ENCODE measurements at regions not wholly inside any gene's neighbourhood (a gene's known extent, or its start where the extent isn't known, plus 50 kb on each side); places are given as distances from the start of the nearest gene placed in this dataset.
"Not testable (repeated sequence)": the region's sequence is repeated elsewhere in the genome, so short reads cannot be mapped to it uniquely, and the experiment has no call there.

GRCh38 chrX:121337816-121338215, 290.4 kb downstream of the GLUD2 start:
- peak in 1 of 8 experiments; percentile 52 for ATAC-seq (replicated peaks in 6 of 8)
- Histone ChIP-seq H3K4me3 (no peak overlapping the region), H3K27ac (no peak overlapping the region), H3K4me1 (replicated peaks in 1 of 2) (no peaks in the 10 kb centered on the region)
- in situ Hi-C loops (cut with MboI; ENCODE audit: low pct_unique_long_range_greater_than_20kb in 2 of 9, low sequenced_read_pairs in 9 of 9, unreplicated experiment in 9 of 9) = no loop called here
- WGBS, 10 experiments = 0 to 94% (median 50%) methylated on average over 1 to 2 of the region's 2 CpGs; no CpG with 5 or more reads in 4 of the 10 experiments

DNA sequence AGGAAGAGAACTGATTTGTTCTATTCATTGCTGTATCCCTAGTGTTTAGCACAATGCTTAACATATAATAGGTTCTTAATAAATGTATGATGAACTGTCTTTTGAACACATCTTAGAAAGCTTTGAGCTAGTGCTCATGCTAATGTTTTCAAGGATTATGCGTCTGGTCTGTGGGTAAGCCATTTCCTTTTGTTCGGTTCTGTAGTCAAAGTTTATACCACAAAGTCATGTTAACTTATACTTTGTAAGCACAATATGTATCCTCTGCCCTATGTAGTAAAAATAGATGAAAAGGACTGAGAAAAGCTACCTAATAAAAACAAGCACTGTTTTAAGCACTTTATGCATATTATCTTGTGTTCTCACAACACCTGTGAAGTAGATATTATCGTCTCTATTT, 301.9 kb downstream of the GLUD2 start:
- ATAC-seq (replicated peaks in 6 of 8) = no peak
- in situ Hi-C loops (cut with MboI; ENCODE audit: low pct_unique_long_range_greater_than_20kb in 2 of 9, low sequenced_read_pairs in 9 of 9, unreplicated experiment in 9 of 9) = no loop called here
- Histone ChIP-seq H3K27ac (no peak overlapping the region), H3K4me1 (replicated peaks in 1 of 2) (no peaks in the 10 kb centered on the region), H3K4me3 (no peak overlapping the region)
- 0 to 100% (median 55%) methylated on average over 1 to 3 of the region's 3 CpGs; no CpG with 5 or more reads in 5 of the 10 experiments for WGBS, 10 experiments

DNA sequence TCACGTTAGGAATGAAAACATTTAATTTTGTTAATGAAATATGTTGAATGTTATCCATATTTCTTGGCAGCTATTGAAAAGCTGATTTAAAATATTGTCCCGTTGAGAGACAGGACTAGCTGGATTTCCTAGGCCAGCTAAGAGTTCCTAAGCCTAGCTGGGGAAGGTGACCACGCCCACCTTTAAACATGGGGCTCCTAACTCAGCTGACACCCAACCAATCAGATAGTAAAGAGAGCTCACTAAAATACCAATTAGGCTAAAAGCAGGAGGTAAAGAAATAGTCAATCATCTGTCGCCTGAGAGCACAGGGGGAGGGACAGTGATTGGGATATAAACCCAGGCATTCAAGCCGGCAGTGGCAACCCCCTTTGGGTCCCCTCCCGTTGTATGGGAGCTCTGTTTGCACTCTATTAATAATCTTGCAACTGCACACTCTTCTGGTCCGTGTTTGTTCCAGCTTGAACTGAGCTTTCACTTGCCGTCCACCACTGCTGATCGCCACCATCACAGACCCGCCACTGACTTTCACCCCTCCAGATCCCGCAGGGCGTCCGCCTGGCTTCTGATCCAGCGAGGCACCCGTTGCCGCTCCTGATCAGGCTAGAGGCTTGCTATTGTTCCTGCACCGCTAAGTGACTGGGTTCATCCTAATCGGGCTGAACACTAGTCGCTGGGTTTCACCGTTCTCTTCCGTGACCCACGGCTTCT, 308.9 kb downstream of the GLUD2 start:
- no peak overlapping the region for H3K4me3 ChIP-seq
- in situ Hi-C loops (cut with MboI; ENCODE audit: low pct_unique_long_range_greater_than_20kb in 2 of 9, low sequenced_read_pairs in 9 of 9, unreplicated experiment in 9 of 9) = no loop called here
- WGBS, 10 experiments = 0 to 100% (median 44%) methylated on average over 1 to 5 of the region's 22 CpGs; no CpG with 5 or more reads in 3 of the 10 experiments
- no peaks in the 10 kb centered on the region for H3K4me1 ChIP-seq (replicated peaks in 1 of 2)
- ATAC-seq (replicated peaks in 6 of 8) = no peak
- no peak overlapping the region for H3K27ac ChIP-seq

- WGBS, 10 experiments = 0 to 100% (median 66%) methylated on average over 1 to 4 of the region's 6 CpGs; no CpG with 5 or more reads in 7 of the 10 experiments
- ATAC-seq (replicated peaks in 6 of 8) = no peak
- Histone ChIP-seq H3K27ac (no peak overlapping the region), H3K4me3 (no peak overlapping the region), H3K4me1 (replicated peaks in 1 of 2) (no peaks in the 10 kb centered on the region)
- in situ Hi-C loops (cut with MboI; ENCODE audit: low pct_unique_long_range_greater_than_20kb in 2 of 9, low sequenced_read_pairs in 9 of 9, unreplicated experiment in 9 of 9) = no loop called here
These were observed 309.4 kb downstream of the GLUD2 start for GRCh38 chrX:121356850-121357171.

DNA sequence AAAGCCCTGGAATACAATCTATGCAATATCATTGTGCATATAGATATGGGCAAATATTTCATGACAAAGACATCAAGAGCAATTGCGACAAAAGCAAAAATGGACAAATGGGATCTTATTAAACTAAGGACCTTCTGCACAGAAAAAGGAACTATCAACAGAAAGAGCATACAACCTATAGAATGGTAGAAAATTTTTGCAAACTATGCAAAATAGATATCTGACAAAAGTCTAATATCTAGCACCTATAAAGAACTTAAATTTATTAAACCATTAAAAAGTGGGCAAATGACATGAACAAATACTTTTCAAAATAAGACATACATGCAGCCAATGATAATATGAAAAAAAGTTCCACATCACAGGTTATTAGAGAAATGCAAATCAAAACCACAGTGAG, 312.9 kb downstream of the GLUD2 start:
- ATAC-seq (replicated peaks in 6 of 8) = no peak
- H3K27ac ChIP-seq = no peak overlapping the region
- no peak overlapping the region for H3K4me3 ChIP-seq
- 80 to 100% (median 100%) methylated on average over 1 of the region's 1 CpG; no CpG with 5 or more reads in 5 of the 10 experiments for WGBS, 10 experiments
- H3K4me1 ChIP-seq (replicated peaks in 1 of 2) = no peaks in the 10 kb centered on the region
- in situ Hi-C loops (cut with MboI; ENCODE audit: low pct_unique_long_range_greater_than_20kb in 2 of 9, low sequenced_read_pairs in 9 of 9, unreplicated experiment in 9 of 9) = no loop called here

DNA sequence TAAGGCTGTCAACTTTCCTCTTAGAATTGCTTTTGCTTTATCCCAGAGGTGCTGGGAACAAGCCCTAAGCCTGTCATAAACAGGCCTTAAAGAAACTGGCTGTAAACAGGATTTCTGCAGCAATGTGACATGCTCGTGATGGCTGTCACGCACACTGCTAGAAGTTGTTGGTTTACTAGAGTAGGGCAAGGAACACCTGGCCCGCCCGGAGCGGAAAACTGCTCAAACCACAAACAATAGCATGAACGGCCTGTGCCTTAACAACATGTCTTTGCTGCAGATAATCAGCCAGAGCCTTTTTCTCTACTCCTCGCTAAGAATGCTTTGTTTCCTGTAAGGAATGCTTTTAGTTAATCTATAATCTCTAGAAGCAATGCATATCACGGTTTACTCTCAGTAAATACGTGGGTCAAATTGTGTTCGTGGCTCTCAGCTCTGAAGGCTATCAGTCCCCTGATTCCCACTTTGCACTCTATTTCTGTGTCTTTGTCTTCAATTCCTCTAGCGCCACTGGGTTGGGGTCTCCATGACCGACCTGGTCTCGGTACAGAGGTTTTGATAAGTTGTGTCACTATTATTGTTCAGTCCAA, 318.3 kb downstream of the GLUD2 start:
- Histone ChIP-seq H3K4me1 (replicated peaks in 1 of 2) (no peaks in the 10 kb centered on the region), H3K27ac (no peak overlapping the region), H3K4me3 (no peak overlapping the region)
- in situ Hi-C loops (cut with MboI; ENCODE audit: low pct_unique_long_range_greater_than_20kb in 2 of 9, low sequenced_read_pairs in 9 of 9, unreplicated experiment in 9 of 9) = no loop called here
- WGBS, 10 experiments = 0 to 78% (median 51%) methylated on average over 3 to 9 of the region's 13 CpGs; no CpG with 5 or more reads in 4 of the 10 experiments
- ATAC-seq (replicated peaks in 6 of 8) = no peak

DNA sequence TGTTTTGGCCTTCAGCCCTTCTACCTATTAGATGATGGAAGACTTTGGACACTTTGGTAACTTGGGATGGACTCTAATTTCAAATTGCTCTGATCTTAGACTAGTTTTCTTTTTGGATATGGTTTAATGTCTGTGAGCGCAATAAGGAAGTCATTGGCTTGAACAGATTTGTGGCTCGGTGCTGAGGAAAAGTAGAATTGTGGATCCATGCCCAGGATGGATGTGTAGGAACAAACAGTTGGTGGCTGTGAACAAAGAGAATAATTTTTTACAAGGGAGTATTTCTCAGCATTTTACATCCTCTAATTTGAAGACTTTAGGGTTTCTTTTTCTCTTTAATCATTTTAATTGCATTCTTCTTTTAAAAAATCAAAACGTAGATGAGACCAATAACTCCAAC, 327.1 kb downstream of the GLUD2 start:
- Histone ChIP-seq H3K27ac (no peak overlapping the region), H3K4me3 (no peak overlapping the region), H3K4me1 (replicated peaks in 1 of 2) (no peaks in the 10 kb centered on the region)
- in situ Hi-C loops (cut with MboI; ENCODE audit: low pct_unique_long_range_greater_than_20kb in 2 of 9, low sequenced_read_pairs in 9 of 9, unreplicated experiment in 9 of 9) = no loop called here
- 10 to 93% (median 67%) methylated on average over 1 to 3 of the region's 3 CpGs; no CpG with 5 or more reads in 3 of the 10 experiments for WGBS, 10 experiments
- no peak for ATAC-seq (replicated peaks in 6 of 8)

GRCh38 chrX:121381915-121382314, 334.5 kb downstream of the GLUD2 start:
- H3K4me1 ChIP-seq (replicated peaks in 1 of 2); in situ Hi-C loops (cut with MboI; ENCODE audit: low pct_unique_long_range_greater_than_20kb in 2 of 9, low sequenced_read_pairs in 9 of 9, unreplicated experiment in 9 of 9); H3K27ac ChIP-seq; H3K4me3 ChIP-seq; ATAC-seq (replicated peaks in 6 of 8): not testable (repeated sequence)
- WGBS, 10 experiments = 0 to 29% (median 0%) methylated on average over 1 of the region's 7 CpGs; no CpG with 5 or more reads in 7 of the 10 experiments

GRCh38 chrX:121389976-121390714, 342.7 kb downstream of the GLUD2 start:
- WGBS, 10 experiments = 0 to 25% methylated on average over 2 to 4 of the region's 4 CpGs; no CpG with 5 or more reads in 8 of the 10 experiments
- peak in 2 of 8 experiments; percentile 46 to 66 for ATAC-seq (replicated peaks in 6 of 8)

DNA sequence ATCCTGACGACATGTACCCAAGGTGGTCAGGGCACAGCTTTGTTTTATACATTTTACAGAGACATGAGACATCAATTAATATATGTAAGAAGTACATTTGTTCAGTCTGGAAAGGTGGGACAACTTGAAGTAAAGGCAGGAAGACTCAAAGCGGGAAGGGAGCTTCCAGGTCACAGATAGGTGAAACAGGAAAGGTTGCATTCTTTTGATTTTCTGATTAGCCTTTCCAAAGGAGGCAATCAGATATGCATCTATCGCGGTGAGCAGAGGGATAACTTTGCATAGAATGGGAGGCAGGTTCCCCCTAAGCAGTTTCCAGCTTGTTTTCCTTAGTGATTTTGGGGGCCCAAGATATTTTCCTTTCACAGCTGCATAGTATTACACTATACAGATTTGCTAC, 358.4 kb downstream of the GLUD2 start:
- no peak overlapping the region for H3K27ac ChIP-seq
- no peaks in the 10 kb centered on the region for H3K4me1 ChIP-seq (replicated peaks in 1 of 2)
- ATAC-seq (replicated peaks in 6 of 8) = no peak
- WGBS, 10 experiments = 0 to 42% (median 27%) methylated on average over 1 to 4 of the region's 4 CpGs; no CpG with 5 or more reads in 5 of the 10 experiments
- in situ Hi-C loops (cut with MboI; ENCODE audit: low pct_unique_long_range_greater_than_20kb in 2 of 9, low sequenced_read_pairs in 9 of 9, unreplicated experiment in 9 of 9) = no loop called here
- H3K4me3 ChIP-seq = no peak overlapping the region

More at GRCh38 chrX:121389976-121390714, 342.7 kb downstream of the GLUD2 start:
- H3K4me1 ChIP-seq (replicated peaks in 1 of 2) = no peaks in the 10 kb centered on the region
- H3K27ac ChIP-seq = no peak overlapping the region
- H3K4me3 ChIP-seq = no peak overlapping the region
- in situ Hi-C loops (cut with MboI; ENCODE audit: low pct_unique_long_range_greater_than_20kb in 2 of 9, low sequenced_read_pairs in 9 of 9, unreplicated experiment in 9 of 9) = no loop called here

- no peak for ATAC-seq (replicated peaks in 6 of 8)
- H3K27ac ChIP-seq = no peak overlapping the region
- no peaks in the 10 kb centered on the region for H3K4me1 ChIP-seq (replicated peaks in 1 of 2)
- 84 to 100% (median 86%) methylated on average over 1 to 5 of the region's 5 CpGs; no CpG with 5 or more reads in 7 of the 10 experiments for WGBS, 10 experiments
- in situ Hi-C loops (cut with MboI; ENCODE audit: low pct_unique_long_range_greater_than_20kb in 2 of 9, low sequenced_read_pairs in 9 of 9, unreplicated experiment in 9 of 9) = no loop called here
- no peak overlapping the region for H3K4me3 ChIP-seq
These were observed 360.2 kb downstream of the GLUD2 start for GRCh38 chrX:121407627-121408026.

DNA sequence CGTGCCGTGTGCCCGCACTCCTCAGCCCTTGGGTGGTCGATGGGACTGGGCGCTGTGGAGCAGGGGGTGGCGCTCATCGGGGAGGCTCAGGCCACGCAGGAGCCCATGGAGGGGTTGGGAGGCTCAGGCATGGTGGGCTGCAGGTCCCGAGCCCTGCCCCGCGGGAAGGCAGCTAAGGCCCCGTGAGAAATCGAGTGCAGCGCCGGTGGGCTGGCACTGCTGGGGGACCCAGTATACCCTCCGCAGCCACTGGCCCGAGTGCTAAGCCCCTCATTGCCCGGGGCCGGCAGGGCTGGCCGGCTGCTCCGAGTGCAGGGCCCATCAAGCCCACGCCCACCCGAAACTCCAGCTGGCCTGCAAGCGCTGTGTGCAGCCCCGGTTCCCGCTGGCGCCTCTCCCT, 384.1 kb downstream of the GLUD2 start:
- 76% methylated on average over 6 of the region's 27 CpGs; no CpG with 5 or more reads in 9 of the 10 experiments for WGBS, 10 experiments
- H3K4me1 ChIP-seq (replicated peaks in 1 of 2); ATAC-seq (replicated peaks in 6 of 8); H3K4me3 ChIP-seq; in situ Hi-C loops (cut with MboI; ENCODE audit: low pct_unique_long_range_greater_than_20kb in 2 of 9, low sequenced_read_pairs in 9 of 9, unreplicated experiment in 9 of 9); H3K27ac ChIP-seq: not testable (repeated sequence)

GRCh38 chrX:121433289-121433688, 385.9 kb downstream of the GLUD2 start:
- Histone ChIP-seq H3K4me3 (no peak overlapping the region), H3K4me1 (replicated peaks in 1 of 2) (no peaks in the 10 kb centered on the region), H3K27ac (no peak overlapping the region)
- 17 to 89% (median 57%) methylated on average over 1 of the region's 1 CpG; no CpG with 5 or more reads in 6 of the 10 experiments for WGBS, 10 experiments
- ATAC-seq (replicated peaks in 6 of 8) = no peak
- in situ Hi-C loops (cut with MboI; ENCODE audit: low pct_unique_long_range_greater_than_20kb in 2 of 9, low sequenced_read_pairs in 9 of 9, unreplicated experiment in 9 of 9) = no loop called here
